Ammon's horn (tissue), 1 donor: ENCODE measurements at regions not wholly inside any gene's neighbourhood (a gene's known extent, or its start where the extent isn't known, plus 50 kb on each side); places are given as distances from the start of the nearest gene placed in this dataset.

Experiments
- DNase-seq: peaks from one replicate; pipeline ENCODE4 v3.0.0-alpha.2; 2016; ENCODE audit warnings: low spot score

- DNase-seq, result no peak
These were observed 228.6 kb downstream of the TTLL7 start for GRCh38 chr1:83770319-83770661.

- DNase-seq, result peak; percentile 20
These were observed 229.2 kb downstream of the TTLL7 start for GRCh38 chr1:83769594-83770318.

DNA sequence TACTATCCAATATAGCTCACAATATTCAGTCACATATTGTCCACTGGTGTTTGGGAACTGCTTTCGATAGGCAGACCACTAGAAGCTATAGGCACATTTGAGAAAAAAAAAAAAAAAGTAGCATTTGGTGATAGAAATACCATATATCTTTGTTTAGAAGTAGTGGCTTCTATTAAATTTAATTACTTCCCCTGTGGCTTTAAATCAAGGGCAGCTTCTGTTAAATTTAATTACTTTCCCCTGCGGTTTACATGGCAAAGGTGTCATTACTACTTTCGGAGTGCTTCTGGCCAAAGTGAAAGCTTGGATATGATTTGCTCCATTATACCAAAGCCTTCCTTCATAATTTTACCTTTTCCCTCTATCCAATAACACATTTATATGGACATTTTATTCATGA, 229.9 kb downstream of the TTLL7 start:
- DNase-seq, result no peak

DNA sequence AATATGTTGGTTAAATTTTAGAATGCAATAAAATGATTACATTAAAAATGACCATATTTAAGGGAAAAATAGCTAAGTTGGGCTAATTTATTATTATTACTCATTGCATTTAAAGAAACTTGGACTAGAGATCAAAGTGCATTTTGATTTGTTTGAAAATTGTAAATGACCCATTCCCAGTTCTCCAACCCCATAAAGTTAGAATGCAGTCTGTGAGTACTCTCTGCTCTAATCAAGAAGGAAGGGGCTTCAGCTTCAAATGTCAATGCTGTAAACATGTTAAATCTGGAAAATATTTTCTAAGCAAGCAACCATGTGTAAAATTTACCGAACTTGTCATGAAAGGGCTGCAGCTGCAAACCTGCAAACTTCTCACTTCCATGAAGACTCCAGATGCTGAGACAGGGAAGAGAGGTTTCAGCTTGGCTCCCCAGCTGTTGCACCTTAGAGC, 232.7 kb downstream of the TTLL7 start:
- DNase-seq, result no peak

DNA sequence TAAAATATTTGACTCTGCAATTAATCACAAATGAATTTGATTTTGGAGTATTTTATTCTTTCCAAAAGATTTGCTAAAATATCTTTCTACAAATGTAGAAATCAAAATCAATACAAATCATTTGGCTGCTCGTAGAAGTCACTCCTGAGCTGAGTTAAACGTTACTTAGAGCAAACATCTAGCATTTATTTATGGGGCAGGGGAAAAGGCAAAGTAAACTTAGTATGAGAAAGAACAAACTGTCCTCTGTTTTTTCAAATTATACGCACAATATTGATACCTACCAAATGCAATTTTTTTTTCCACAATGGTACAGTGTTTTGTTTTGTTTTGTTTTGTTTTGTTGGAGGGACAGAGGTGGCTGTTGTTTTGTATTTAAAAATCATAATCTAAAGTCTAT, 233.8 kb downstream of the TTLL7 start:
- no peak for DNase-seq

GRCh38 chr1:83764209-83764608, 234.7 kb downstream of the TTLL7 start:
- DNase-seq, result no peak

GRCh38 chr1:83763361-83764095, 235.4 kb downstream of the TTLL7 start:
- no peak for DNase-seq

GRCh38 chr1:83762416-83762815, 236.5 kb downstream of the TTLL7 start:
- no peak for DNase-seq

DNA sequence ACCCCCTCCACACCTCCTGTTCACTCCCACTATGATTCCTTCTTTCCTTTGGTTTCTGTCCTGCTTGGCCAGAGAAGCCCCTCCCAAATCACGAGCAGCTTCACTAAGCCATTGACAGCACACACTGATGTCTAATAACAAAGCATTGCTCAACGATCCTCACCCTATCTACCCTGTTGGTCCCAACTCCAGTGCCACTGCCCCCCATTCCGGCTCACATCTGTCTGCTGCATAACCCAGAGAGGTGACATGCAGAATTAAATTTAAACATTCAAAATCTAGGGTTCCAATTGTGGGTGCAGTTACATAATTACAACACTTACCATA, 236.9 kb downstream of the TTLL7 start:
- DNase-seq, result no peak

GRCh38 chr1:83761167-83762038, 237.5 kb downstream of the TTLL7 start:
- DNase-seq, result no peak

GRCh38 chr1:83760226-83761021, 238.5 kb downstream of the TTLL7 start:
- no peak for DNase-seq

GRCh38 chr1:83756984-83757717, 241.8 kb downstream of the TTLL7 start:
- no peak for DNase-seq

- DNase-seq, result no peak
These were observed 247.3 kb downstream of the TTLL7 start for GRCh38 chr1:83751602-83752001.

GRCh38 chr1:83750201-83750600, 248.7 kb downstream of the TTLL7 start:
- no peak for DNase-seq

DNA sequence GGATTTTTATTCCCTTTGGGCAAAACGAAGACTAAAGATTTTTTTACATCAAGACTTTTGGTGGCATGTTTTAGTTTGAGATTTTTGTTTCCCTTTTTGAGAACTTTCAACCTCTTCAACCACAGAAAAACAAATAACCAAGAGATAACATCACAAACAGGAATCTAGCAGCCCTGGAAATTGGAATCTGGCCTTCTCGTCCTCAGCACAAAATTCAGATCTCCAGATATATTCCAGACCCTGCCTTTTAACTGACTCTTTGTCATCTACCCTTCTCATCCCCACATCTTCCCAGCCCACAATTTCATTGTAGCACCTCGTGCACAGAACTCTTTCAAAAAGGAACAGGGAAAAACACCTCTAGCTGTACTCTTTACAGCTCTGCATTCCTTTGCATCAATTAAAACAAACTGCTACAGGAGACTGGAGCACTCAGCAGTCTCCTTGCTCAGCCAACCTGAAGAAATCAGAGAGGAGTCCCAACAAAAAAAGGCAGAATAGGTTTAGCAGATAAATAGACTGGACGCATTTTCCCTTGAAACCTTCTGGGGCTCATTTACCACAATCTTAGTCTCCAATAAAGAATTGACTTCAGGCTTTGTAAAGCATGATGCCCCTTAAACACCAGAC, 251.0 kb downstream of the TTLL7 start:
- DNase-seq, result no peak

GRCh38 chr1:83746234-83746633, 252.7 kb downstream of the TTLL7 start:
- no peak for DNase-seq

DNA sequence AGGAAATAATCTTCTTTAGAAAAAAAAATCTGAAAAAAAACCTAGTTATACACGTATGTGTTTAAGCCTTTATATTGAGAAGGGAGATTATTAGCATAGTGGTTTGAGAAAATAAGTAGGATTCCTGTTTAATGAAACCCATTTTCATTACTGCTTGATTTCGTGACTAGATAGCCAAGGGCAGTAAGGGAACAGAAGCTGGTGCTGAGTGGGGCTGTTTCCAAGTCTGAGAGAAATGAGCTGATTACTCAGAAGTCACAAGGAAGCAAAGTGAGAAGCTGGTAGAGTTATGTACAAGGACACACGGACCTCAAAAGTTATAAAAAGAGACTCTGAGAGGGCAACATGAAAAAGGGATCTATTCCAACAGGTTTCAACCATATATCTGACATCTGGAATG, 256.5 kb downstream of the TTLL7 start:
- DNase-seq, result no peak

DNA sequence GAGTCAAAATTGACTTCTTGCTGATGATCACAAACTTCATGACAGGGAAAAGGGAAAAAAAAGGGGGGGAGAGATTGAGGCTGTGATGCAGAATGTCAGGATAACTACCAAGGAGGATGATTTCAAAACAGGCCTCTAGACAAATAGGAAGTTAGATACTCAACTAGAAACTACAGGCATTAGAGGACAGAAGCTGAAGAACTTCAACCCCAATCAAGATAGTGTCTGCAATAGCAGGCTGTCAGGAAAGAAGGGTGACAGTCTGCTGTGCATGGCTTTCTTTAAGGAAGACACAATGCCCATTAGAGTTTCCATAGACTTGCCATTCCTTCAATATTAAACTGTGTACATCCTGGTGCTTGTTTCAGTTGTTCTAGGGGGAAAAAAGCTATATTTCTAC, 257.2 kb downstream of the TTLL7 start:
- DNase-seq, result no peak

DNA sequence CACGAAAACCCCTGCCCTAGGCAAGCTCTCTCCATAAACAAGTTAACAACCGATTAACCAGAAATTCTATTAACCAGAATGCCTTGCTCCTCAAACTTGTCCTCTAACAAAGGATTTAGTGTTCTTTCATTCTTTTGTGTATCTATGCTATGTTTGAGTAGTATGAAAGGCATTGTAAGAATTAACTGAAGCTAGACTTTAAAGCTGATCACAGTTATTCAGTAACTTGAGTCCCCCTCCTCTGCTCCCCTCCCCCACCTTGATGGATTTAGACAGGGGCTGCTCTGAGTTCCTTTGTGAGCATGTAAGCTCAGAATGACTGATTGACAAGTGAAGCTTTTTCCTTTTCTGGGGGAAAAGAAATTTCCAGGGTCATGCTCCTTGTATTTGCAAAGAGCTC, 257.6 kb downstream of the TTLL7 start:
- DNase-seq, result no peak

DNA sequence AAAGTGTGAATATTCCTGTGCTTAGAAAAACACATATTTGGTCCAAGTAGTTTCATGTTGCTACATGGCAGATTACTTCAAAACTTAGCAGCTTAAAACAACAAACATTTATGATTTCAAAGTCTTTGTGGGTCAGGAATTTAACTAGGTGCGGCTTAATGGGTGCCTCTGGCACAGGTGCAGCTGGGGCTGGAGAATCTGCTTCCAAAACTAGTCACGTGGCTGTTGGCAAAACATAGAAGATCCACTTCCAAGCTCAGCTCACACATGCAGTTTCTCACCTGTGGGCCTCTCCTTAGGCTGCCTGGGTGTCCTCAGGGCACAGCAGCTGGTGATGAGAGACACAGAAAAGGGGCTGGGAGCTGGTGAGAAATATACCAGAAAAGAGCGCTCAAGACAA, 263.4 kb downstream of the TTLL7 start:
- DNase-seq, result no peak

DNA sequence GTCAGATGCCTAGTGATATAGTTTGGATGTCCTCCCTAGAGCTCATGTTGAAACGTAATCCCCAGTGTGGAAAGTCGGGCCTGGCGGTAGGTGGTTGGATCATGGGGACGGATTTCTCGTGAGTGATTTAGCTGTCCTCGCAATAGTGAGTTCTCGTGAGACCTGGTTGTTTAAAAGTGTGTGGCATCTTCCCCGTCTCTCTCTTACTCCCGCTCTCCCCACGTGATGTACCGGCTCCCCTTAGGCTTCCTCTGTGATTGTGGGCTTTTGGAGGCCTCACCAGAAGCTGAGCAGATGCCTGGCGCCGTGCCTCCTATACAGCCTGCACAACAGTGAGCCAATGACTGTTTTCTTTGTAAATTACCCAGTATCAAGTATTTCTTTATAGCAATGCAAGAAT, 264.5 kb downstream of the TTLL7 start:
- DNase-seq, result peak; percentile 10
